VCaP (cell line): ENCODE measurements at regions not wholly inside any gene's neighbourhood (a gene's known extent, or its start where the extent isn't known, plus 50 kb on each side); places are given as distances from the start of the nearest gene placed in this dataset.

Experiments used
- H3K27ac ChIP-seq: fragments of 450-650 bp; 2 replicates; pipeline ENCODE4 v1.5.1; 2017
- TF ChIP-seq, protein P1 (sequence below): fragments of 450-650 bp; conservative IDR thresholded peaks from 2 replicates; pipeline ENCODE4 v1.5.1; 2017; ENCODE audit warnings: mild to moderate bottlenecking, moderate library complexity

DNA sequence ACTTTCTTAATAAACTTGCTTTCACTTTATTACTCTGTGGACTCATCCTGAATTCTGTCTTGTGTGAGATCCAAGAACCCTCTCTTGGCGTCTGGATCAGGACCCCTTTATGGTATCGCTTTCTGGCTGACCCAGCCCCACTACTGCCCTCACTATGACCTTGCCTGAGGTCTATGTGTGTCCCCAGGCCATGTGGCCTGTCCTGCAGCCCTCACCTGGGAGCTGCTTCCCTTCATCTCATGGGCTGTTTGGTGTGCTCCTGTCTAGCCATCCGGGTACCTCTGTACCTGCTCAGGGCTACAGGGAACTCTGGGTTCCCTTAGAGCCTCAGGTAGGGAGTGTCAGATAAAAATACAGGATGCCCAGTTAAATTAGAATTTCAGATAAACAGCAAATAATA is 94.5 kb downstream of the SCP2D1 start:
- H3K27ac ChIP-seq: no peak overlapping the region
- TF ChIP-seq, protein P1, sequence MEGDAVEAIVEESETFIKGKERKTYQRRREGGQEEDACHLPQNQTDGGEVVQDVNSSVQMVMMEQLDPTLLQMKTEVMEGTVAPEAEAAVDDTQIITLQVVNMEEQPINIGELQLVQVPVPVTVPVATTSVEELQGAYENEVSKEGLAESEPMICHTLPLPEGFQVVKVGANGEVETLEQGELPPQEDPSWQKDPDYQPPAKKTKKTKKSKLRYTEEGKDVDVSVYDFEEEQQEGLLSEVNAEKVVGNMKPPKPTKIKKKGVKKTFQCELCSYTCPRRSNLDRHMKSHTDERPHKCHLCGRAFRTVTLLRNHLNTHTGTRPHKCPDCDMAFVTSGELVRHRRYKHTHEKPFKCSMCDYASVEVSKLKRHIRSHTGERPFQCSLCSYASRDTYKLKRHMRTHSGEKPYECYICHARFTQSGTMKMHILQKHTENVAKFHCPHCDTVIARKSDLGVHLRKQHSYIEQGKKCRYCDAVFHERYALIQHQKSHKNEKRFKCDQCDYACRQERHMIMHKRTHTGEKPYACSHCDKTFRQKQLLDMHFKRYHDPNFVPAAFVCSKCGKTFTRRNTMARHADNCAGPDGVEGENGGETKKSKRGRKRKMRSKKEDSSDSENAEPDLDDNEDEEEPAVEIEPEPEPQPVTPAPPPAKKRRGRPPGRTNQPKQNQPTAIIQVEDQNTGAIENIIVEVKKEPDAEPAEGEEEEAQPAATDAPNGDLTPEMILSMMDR: no peak

- TF ChIP-seq, protein P1: no peak
Measured at GRCh38 chr20:18909254-18909653, 95.7 kb downstream of the SCP2D1 start.

DNA sequence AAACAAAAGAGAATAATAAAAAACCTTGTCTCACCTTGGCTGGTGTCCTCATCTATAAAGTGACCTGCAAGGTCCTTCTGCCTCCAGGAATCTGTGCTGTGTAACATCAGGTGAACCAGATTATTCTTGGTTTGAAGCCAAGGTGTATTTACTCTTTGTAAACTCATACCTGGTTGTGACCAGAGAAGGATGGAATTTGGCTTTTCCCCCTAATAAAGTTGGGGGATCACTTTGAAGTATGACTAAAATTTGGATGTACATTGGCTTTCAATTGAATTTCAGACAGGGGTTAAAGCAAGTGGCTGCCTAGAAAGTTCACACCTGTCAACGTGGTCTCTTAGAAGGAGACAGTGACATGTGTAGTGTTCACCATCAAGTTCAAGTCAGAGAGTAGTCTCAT is 100.1 kb downstream of the SCP2D1 start:
- H3K27ac ChIP-seq: no peak overlapping the region
- TF ChIP-seq, protein P1: no peak

More at GRCh38 chr20:18909254-18909653, 95.7 kb downstream of the SCP2D1 start:
- H3K27ac ChIP-seq: no peak overlapping the region

DNA sequence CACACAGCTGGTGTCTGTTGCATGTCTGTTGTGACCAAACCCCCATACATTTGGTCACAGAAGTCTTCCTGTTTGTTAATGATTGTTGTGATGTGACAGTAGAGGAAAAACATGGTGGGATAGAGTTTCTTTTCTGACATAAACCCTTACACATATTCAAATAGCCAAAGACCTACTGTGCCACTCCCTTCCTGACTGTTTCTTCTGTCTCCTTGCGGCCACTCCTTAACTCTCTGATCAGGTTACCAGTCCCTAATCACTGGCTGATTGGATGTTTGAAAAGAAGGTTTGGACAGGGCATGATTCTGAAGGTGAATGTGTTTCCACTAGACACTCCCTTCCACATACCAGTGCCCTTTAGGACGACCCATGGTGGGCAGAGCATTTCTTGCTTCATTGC is 101.2 kb downstream of the SCP2D1 start:
- TF ChIP-seq, protein P1: no peak
- H3K27ac ChIP-seq: no peak overlapping the region

DNA sequence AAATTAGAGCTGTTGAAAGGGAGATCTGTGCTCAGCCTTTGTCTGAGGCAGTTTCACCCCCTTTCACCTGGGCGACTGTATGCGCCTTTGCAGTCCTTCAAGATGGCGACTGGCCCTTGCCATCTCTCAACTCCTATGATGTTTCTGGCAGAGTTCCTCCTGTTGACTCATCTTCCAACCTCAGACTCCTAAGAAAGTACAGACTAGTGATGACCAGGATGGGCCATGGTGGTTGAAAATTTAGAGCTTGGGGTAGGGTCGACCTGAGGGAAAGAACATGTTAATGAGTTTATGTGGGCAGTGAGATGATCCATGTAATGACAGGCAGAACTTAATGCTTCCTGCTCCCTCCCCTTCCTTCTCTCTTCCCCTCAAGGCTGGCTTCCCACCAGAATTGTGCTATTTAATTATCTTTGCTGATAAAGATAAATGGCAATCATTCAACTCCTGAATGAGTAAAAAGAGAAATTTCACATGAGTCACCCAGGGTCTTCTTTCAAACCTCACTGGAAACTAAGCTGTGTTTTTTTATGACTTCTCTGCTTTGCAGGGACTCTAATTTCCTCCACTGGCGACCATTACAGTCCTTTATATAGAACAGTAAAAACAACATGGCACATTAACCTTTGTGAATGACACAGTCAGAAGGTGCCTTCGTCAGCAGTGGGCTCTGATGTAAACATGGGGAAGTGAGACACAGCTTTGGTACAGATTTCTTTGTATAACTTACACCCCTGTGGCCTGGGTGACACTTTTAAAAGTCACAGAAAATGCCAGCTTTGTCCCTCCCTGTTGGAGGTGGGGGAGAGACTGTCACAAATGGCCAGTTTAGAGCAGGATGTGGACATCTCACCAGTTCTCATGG is 103.5 kb downstream of the SCP2D1 start:
- H3K27ac ChIP-seq: no peak overlapping the region
- TF ChIP-seq, protein P1: no peak

GRCh38 chr20:18919996-18920395 is 106.4 kb downstream of the SCP2D1 start:
- H3K27ac ChIP-seq: no peak overlapping the region
- TF ChIP-seq, protein P1: no peak

GRCh38 chr20:18921291-18921690 is 107.7 kb downstream of the SCP2D1 start:
- no peak overlapping the region for H3K27ac ChIP-seq
- TF ChIP-seq, protein P1: no peak
